ENCODE measurements at regions not wholly inside any gene's neighbourhood (a gene's known extent, or its start where the extent isn't known, plus 50 kb on each side); places are given as distances from the start of the nearest gene placed in this dataset.

- TF ChIP-seq TSHZ2 (CRISPR knock-in tag; IDR thresholded peaks at IDR 0.05) = no peak
Measured at GRCh38 chr3:105032541-105032940, 334.2 kb upstream of the ALCAM start (continued).

GRCh38 chr3:105033081-105033480 is 333.6 kb upstream of the ALCAM start:
- TF ChIP-seq ZNF70 (CRISPR knock-in tag; IDR thresholded peaks at IDR 0.05) (no peak), RARB (CRISPR knock-in tag; IDR thresholded peaks at IDR 0.05) (no peak), TOX (CRISPR knock-in tag; IDR thresholded peaks at IDR 0.05; ENCODE audit: borderline replicate concordance) (no peak), OSR1 (CRISPR knock-in tag; IDR thresholded peaks at IDR 0.05) (no peak), PPARA (CRISPR knock-in tag; IDR thresholded peaks at IDR 0.05; ENCODE audit: borderline replicate concordance) (no peak), ESRRG (CRISPR knock-in tag; IDR thresholded peaks at IDR 0.05) (no peak), PATZ1 (CRISPR knock-in tag; IDR thresholded peaks at IDR 0.05; ENCODE audit: borderline replicate concordance) (no peak), TCF4 (CRISPR knock-in tag; IDR thresholded peaks at IDR 0.05; ENCODE audit: borderline replicate concordance) (no peak), ZFP3 (CRISPR knock-in tag; IDR thresholded peaks at IDR 0.05) (no peak), ZC3H10 (CRISPR knock-in tag; IDR thresholded peaks at IDR 0.05) (no peak), SNAI2 (CRISPR knock-in tag; IDR thresholded peaks at IDR 0.05) (no peak), ZNF565 (CRISPR knock-in tag; conservative IDR thresholded peaks at IDR 0.05; ENCODE audit: low read depth) (no peak), GLIS3 (CRISPR knock-in tag; IDR thresholded peaks at IDR 0.05) (no peak), TSHZ2 (CRISPR knock-in tag; IDR thresholded peaks at IDR 0.05) (no peak)
- no peak for ATAC-seq

GRCh38 chr3:105039004-105039403 is 327.7 kb upstream of the ALCAM start:
- ATAC-seq = no peak
- TF ChIP-seq POU6F1 (CRISPR knock-in tag; IDR thresholded peaks at IDR 0.05; ENCODE audit: borderline replicate concordance, low read depth) (no peak), SNAI2 (CRISPR knock-in tag; IDR thresholded peaks at IDR 0.05) (no peak), ISL1 (CRISPR knock-in tag; IDR thresholded peaks at IDR 0.05) (no peak), CSDC2 (CRISPR knock-in tag; IDR thresholded peaks at IDR 0.05) (no peak), ARNTL (CRISPR knock-in tag; IDR thresholded peaks at IDR 0.05; ENCODE audit: borderline replicate concordance, low read depth) (no peak), ZNF70 (CRISPR knock-in tag; IDR thresholded peaks at IDR 0.05) (no peak), CSRNP3 (CRISPR knock-in tag; IDR thresholded peaks at IDR 0.05) (no peak), ZNF8 (CRISPR knock-in tag; IDR thresholded peaks at IDR 0.05) (no peak), BACH2 (CRISPR knock-in tag; IDR thresholded peaks at IDR 0.05; ENCODE audit: borderline replicate concordance) (no peak), TOX (CRISPR knock-in tag; IDR thresholded peaks at IDR 0.05; ENCODE audit: borderline replicate concordance) (no peak), ZC3H10 (CRISPR knock-in tag; IDR thresholded peaks at IDR 0.05) (no peak), CREB5 (CRISPR knock-in tag; IDR thresholded peaks at IDR 0.05; ENCODE audit: low read depth) (no peak), ZFP3 (CRISPR knock-in tag; IDR thresholded peaks at IDR 0.05) (no peak), OSR1 (CRISPR knock-in tag; IDR thresholded peaks at IDR 0.05) (no peak), GLIS3 (CRISPR knock-in tag; IDR thresholded peaks at IDR 0.05) (no peak), PATZ1 (CRISPR knock-in tag; IDR thresholded peaks at IDR 0.05; ENCODE audit: borderline replicate concordance) (no peak), PPARA (CRISPR knock-in tag; IDR thresholded peaks at IDR 0.05; ENCODE audit: borderline replicate concordance) (no peak), ZNF565 (CRISPR knock-in tag; conservative IDR thresholded peaks at IDR 0.05; ENCODE audit: low read depth) (no peak)
